Glomerular endothelial cell (primary cell): ENCODE measurements at regions not wholly inside any gene's neighbourhood (a gene's known extent, or its start where the extent isn't known, plus 50 kb on each side); places are given as distances from the start of the nearest gene placed in this dataset.
"Not testable (repeated sequence)": the region's sequence is repeated elsewhere in the genome, so short reads cannot be mapped to it uniquely, and the experiment has no call there.

Source experiments
- DNase-seq: peaks from one replicate; pipeline ENCODE4 v3.0.0-alpha.2; 2011; ENCODE audit warnings: low read depth, low spot score; ENCODE audit errors: extremely low read depth

DNA sequence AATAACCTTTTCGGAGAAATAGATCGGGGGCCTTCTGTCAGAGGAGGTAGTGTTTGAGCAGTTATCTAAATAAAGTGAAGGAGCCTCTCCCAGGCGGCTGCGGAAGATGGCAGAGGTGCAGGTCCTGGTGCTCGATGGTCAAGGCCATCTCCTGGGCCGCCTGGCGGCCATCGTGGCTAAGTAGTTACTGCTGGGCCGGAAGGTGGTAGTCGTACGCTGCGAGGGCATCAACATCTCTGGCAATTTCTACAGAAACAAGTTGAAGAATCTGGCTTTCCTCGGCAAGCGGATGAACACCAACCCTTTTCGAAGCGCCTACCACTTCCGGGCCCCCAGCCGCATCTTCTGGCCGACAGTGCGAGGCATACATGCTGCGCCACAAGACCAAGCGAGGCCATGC lies 186.1 kb downstream of the KTN1 start:
- DNase-seq: no peak

DNA sequence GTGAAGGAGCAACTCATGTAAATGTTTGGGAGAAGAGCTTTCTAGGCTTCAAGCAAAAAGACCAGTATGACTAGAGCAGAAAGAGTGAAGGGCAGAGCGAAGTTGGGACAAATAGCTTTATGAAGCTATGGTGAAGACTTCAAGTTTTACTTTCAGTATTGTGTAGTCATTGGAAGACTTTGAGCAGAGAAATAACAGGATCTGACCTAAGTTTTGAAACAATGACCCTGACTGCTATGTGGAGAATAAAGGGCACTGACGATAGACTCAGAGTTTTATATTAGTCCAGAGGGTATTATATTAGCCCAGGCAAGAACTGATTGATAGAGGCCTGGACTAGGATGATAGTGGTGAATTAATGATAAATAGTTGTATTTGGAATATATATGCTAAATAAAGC lies 187.3 kb downstream of the KTN1 start:
- no peak for DNase-seq

DNA sequence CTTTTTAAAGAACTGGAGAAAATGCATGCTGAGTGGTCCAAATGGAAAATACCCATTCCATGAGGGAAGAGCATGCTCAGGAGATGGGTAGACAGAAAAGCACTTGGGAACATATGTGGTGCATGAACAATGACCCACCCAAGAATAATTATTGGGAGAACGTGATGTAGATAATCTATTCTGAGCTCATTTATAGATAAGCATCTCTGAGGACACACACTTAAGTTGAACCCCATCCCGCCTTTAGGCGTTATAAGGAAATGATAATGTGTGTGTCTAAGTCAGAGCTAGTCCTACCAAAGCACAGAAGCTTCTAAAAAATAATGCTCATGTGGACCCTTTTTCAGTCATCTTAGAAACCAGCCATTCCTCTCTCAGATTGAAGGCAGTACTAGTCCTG lies 189.9 kb downstream of the KTN1 start:
- DNase-seq: no peak

DNA sequence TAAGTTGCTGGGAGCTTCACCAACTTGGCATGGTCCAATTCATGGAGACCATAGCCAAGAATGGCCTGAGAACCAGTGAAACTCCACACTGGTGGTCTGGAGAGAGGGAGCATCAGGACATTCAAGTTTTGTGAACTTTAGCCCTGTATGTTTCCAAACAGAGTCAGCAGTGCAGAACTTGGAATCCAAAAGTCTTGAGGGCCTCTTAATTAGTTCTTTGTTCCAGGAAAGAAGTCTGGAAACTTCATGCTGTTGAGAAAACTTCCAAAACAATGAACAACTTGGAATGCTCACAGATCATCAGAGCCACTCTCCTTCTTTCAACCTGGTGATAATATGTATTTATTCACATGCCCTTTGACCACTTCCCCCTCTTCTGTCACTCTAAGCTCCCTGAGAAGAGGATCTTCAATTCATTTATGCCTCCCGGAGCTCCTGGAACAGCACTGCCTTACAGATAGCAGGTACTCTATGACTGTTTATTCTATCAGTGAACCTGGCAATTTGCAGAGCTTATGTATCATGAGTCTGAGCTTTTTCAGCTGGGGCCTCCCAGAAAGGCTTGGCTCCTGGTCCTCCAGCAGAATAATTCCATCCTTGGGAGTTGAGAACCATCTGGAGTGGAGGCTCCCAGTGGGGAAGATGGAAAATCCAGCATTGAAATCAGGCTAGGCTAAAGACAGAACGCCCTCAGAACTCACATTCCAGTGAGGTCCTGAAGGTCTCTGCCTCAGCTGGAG lies 191.4 kb downstream of the KTN1 start:
- no peak for DNase-seq

DNA sequence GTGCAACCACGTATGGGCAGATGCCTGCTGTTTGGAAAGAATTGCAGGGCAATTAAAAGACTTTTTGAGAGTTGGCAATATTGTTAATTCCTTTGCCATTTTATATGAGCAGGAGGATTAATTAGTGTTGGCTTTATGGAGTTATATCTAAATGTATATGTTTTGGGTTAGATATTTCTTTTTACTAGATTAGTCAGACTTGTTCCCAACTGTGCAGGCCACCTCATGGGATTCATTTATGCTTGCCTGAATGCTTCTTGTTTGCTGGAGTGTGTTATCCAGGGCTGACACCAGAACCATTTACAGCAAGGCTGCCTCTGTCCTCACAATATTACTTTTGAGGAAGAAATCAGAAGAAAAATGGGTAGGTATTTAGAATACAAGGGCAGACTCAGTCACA lies 192.5 kb downstream of the KTN1 start:
- DNase-seq: no peak

DNA sequence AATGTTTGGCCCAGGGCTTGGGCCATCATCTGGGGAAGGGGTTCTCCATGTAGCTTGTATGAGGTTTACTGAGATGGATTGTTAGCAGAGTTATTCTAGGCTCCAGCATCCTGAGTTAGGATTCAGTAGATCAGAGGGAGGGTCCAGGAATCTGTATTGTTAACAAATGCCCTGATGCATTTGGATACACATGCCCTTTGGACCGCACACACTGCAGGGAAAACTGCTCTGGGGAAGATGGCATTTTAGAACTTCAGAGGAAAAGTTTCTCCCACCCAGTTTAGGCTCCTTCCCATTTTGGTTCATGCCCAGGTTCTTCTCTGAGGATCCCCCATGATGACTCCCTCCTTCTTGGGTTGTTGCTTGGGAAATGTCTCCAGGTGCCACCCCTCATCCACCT lies 193.3 kb downstream of the KTN1 start:
- no peak for DNase-seq

DNA sequence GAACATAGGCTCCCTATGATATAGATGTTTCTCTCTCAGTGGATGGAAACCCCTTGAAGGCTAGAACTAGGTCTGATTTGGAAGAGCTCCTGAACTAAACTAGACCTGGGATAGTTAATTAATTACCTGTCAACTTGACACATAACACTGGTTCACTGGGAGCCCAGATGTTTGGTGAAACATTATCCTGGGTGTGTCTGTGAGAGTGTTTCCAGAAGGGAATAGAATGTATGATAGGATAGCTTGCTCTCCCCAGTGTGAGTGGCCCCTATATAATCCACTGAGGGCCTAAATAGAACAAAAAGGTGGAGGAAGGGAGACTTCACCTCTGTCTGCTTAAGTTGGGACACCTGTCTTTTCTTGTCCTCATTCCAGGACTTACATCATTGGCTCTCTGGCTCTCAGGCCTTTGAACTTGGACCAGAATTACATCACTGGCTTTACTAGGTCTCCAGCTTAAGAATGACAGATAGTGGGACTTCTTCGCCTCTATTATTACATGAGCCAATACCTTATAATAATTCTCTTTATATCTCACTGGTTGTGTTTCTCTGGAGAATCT lies 194.1 kb downstream of the KTN1 start:
- DNase-seq: no peak

DNA sequence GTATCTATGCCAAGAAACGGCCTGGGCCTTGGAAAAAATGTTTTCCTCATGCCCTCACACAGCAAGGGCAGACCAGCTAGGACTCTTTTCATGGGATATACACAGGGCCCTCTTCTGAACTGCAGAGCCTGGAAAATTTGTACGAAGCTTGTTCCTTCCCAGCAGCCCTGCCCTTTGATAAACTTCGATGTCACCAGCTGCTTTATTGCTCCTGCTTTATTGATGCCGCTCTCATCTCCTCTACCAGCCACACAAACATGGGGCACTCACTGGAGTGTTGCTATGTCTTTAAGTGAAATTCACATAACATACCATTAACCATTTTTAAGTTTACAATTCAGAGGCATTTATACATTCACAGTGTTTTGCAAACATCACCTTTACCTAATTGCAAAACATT lies 197.9 kb downstream of the KTN1 start:
- DNase-seq: no peak

DNA sequence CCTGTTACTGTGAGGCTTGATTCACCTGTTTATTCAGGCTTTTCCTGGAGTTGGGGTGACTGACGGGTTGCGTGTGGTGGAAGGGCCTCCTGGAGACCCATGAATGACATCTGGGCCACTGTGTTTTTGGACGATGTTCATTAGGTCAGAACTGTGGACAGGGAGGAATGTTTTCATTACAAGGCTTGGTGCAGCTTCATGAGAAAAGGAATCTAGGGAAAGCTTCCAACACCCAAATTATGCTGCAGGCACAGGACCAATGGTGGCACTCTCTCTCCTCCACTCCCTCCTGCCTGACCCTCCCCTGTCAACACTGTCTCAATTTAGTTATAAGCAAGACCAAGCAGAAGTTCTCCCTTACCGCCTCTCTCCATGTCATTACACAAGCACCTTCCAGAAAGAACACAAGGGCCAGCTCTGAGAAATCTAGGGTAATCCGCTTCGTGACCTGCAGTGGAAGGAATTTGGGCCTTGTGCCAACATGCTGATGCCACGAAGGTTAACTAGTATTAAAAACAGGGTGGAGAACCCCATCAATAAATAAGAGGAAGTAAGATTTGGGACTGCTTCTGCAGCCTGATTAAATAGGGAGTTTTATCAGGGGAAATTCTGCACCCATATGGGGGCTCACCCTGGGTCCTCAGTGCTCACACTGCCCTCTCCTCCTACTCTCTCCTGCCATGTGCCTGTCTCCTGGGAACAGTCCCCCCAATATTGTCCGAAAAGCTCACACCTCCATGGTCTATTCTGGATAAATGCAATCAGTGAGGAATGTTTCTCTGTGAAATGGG lies 200.3 kb downstream of the KTN1 start:
- no peak for DNase-seq

DNA sequence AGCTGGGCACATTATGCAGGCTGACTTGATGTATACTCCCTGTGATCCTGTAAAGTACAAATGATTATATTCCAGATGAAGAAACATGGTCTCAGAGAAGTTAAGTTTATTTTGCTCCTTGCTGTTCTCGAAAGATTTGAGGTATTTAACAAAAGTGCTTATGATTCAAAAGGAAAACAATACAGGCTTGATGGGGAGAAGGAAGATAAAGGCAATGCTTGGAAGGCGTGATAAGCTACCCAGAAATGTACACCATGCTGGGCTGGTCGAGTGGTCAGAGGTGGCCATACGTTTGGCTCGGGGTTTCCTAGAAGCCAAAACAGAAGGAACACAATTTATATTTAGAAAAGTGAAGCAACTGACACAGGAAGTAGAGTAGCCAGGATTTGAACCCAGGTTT lies 201.0 kb downstream of the KTN1 start:
- DNase-seq: no peak

DNA sequence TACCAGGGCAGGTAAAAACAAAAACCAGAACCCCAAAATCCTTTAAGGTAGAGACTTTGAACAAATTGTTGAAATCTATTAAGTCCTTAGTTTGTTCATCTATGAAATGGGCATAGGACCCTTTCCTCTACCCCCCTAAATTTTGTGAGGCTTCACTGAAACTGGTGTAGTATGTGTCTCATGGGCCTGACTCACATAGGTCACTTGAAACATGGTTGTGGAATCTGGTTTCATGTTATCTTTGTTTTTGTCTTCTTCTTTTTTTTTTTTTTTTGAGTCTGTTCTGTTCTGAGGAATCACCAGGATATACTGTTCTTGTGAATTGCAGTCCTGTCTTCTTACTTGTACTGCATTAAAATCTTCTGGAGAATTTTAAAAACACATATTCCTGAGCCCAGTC lies 202.2 kb downstream of the KTN1 start:
- no peak for DNase-seq

DNA sequence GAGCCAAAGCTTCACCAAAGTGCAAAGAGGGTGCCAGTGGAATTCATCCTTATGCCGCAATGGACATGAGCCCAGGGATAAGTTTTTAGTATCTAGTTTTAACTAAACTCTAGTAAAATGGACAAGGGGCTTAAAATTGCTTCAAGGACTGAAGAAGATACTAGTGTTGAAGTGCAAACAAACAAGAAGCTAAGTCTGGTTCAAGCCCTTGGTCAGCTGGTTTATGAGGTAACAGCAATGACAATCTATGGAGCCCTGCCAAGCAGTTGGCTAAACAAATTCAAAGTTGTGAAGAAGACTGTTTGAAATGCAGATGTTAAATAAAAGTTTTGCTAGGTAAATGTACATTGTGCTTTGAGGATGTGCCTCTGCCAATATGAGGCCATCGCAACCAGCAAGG lies 209.4 kb downstream of the KTN1 start:
- no peak for DNase-seq

DNA sequence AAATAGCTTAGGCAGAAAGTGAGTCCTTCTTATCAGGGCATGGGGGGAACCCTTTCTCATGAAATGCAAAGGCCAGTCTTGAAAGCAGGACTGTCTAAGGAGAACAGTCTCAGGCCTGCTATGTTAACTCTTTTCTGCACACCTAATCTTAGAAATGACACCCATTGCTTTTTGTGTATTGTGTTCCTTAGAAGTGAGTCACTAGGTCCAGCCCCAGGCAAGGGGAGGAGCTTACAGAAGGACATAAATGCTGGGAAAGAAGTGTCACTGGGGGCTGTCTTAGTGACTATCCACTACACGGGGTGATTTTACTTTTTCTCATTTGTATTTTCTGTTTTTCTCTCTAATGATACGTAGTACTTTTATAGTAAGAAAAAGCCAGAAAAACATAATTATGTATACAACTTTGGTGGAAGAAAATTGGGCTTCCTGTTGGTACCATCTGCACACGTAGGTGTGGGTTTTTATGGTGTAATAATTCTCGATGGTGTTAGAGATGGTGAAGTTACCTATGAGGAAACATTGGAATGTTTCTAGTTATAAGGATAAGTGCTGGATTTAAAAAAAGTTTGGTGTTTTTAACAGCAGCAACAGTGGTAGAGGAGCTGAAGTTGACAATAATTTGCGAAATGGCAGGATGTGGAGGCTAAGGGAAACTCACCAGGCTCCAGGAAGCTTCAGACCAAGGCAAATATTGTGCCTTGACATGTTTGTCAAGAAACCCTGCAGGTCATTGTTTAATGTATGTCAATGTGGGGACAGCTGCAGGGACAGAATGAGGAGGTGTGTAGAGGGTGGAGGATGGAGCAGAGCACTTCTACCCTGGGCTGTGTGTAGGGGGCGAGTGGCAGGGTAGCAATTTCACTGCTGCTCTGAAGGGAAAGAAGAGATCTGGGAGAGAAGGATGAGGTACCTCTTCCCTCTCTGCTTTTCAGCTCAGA lies 214.9 kb downstream of the KTN1 start:
- no peak for DNase-seq

DNA sequence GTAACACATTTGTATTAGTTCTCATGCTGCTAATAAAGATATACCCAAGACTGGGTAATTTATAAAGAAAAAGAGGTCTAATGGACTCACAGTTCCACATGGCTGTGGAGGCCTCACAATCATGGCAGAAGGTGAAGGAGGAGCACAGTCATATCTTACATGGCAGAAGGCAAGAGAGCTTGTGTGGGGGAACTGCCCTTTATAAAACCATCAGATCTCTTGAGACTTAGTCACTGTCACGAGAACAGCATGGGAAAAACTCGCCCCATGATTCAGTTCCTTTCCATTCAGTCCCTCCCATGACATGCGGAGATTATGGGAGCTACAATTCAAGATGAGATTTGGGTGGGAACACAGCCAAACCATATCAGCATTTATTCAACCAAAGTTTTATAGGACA lies 216.5 kb downstream of the KTN1 start:
- DNase-seq: not testable (repeated sequence)

DNA sequence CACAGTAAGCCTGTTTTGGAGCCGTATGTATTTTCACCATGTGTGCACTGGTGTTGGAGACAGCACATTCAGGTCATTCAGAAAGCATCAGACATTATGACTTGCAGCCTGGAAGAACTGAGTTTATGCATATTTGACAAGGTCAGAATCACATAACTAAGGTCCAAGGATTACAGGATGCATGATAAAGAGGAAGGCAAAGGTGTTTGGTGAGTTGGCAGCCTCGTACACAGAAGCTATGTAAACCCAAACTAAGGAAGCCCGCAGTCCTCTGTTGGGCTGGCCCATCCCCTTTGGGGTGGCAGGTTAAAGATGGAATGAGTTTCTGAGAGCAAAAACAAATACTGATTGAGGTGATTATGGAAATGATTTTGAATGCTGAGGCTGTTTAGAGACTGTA lies 218.4 kb downstream of the KTN1 start:
- DNase-seq: no peak

DNA sequence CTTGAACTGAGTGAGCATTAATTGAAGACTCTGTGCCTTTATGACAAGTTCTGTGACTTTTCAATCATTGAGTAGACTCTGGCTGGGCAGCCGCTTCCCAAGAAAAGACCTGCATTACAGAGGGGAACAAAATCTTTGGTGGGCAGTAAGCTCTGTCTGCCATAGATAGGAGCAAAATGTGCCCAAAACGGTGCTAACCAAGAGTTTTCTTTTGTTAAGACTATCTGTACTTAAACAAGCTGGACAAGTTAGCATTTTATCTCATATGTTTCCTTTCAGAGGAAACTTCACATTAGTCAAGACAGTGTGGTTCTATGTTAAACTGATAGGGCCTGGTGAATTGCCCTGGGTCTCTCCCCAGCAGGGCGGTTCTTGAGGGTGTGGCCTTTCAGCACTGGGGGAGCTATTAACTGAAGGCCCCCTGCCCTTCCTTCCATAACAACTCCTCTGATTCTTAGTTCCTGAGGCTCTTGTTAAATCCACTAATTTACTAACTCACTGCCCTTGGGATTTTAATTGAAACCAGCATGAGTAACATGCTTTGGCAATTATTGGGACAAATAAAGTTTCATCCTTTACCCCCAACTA lies 219.6 kb downstream of the KTN1 start:
- no peak for DNase-seq

DNA sequence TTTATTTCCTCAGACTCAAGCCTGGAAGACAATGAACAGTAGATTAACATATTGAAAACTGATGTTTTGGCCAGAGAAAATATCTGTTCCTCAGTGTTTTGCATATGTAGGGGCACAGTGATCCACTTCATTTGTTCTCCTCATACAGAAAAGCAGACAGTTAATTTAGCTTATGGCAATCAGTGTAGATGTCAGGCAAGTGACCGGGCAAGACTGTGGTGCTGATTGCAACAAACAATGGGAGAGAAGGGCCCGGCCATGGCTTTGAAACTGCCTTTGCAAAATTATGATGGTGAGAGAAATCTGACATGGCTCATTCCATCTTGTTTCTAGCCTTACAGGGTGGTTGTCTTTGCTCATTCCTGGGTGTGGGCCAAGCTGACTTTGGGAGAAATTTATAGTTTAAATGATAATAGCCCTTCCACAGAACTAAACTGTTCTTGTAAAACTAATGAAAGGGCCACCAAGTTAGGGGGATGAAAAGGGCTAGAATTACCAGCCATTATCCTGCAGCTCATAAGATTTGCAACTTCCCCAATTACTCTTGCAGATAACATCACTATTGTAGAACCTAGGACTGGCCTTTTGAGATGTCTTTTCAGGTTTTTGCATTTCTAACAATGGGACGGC lies 220.3 kb downstream of the KTN1 start:
- no peak for DNase-seq

DNA sequence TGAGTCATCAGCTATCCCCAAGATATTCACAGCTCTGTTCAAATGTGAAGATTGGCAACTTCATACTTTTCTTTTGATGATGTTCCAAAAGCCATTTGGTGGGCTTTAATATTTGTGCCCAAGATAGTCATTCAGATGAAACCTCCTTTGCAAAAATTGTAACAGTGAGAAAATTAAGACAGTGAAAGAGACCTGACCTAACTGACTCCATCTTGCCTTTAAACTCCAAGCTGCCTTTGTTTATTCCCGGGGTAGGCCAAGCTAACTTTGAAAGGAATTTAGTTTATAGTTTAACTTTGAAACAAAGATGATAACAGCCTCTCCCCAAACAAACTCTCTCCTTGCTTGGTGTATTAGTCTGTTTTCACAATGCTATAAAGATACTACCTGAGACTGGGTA lies 221.1 kb downstream of the KTN1 start:
- DNase-seq: no peak

DNA sequence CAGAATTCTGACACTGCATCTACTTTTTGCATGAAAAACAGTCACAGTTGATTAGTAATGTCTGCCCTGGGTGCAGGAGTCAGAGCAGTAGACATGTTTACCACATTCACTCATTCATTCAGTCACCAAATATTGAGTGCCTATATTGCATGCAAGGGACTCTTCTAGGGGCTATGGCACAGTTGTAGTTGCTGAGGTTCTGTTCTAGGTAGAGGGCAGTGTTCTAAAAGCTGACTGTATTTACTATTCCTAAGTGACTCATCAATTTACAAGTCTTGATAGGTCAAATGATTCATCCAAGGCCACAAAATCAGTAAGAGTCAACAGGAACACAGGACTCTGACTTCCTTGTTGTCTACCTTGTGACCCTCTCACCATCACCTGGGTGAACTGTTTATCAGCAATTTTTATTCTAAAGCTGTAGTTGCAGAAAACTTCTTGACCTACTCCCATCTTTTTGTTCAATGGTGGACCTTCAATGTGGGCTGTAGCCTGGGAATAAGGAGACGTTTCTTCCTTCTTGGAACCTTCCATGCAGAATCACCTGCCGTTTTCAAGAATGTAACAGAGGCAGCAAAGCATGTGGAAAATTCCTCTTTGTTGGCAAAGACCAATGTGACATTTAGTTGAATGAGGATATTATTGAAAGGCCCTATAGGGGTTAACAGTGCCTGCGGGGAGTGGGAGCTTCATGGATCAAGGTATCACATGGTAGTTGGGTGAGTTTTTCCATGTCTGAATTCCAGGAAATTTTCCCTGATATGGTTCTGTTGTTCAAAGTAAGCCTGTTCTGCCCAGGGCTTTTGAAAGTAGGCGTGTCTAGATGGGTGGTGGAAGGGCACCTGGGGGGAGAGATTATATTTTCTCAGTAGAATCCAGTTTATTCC lies 223.2 kb downstream of the KTN1 start:
- no peak for DNase-seq
